NOMO-1 treated with DMSO at 0.1 percent for 48 hours (cell line): ENCODE measurements at regions not wholly inside any gene's neighbourhood (a gene's known extent, or its start where the extent isn't known, plus 50 kb on each side); places are given as distances from the start of the nearest gene placed in this dataset.
"Not testable (repeated sequence)": the region's sequence is repeated elsewhere in the genome, so short reads cannot be mapped to it uniquely, and the experiment has no call there.

Experiments
- DNase-seq: peaks from one replicate; lab custom pipeline; 2025; ENCODE audit not compliant: unreplicated experiment; lab: John Stamatoyannopoulos, UW

DNA sequence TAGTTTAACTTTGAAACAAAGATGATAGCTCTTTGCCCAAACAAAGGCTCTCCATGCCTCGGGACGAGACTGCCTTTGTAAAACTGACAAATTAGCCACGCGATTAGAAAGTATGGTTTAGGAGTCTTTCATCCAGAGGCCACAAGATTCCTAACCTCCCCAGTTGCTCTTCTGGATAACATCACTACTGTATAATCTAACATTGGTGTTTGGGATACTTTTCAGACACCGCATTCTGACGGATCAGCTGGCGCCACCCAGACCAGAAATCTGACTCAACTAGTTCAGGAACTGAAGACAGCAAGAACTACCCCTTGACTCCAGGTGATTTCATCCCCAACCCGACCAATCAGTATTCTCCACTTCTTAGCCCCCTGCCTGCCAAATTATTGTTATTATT lies 98.1 kb upstream of the TEX13D start:
- DNase-seq, result no peak

DNA sequence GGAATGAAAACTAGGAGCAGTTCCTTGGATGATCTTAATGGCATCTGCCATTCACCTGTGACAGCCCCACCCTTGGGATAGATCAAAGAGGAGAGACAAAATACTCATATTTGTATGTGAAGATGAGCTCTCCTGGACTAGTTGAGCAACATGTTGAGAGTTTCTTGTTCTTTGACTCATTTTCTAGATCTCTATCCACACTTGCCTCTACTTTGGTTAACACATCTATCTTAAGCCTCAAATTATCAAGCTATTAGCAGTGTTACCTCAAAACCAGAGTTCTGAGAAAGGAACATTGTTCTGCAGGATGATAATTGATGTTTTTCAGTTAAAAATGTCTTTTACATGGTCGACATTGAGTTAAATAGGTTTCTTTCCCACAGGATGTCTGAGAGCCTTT lies 94.2 kb upstream of the TEX13D start:
- no peak for DNase-seq

DNA sequence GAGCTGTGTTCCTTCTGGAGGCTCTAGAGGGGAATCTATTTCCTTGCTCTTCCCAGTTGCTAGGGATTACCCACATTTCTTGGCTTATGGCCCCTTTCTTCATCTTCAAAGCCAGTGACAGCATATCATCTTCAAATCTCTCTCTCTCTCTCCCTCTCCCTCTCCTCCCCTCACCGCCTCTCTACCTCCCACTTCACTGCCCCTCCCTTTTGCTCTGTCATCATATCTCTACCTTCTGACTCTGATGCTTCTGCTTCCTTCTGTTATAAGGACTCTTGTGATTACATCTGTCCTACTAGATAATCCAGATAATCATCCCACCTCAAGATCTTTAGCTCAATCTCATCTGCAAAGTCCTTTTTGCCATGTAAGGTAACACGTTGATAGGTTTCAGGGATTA lies 93.1 kb upstream of the TEX13D start:
- no peak for DNase-seq

DNA sequence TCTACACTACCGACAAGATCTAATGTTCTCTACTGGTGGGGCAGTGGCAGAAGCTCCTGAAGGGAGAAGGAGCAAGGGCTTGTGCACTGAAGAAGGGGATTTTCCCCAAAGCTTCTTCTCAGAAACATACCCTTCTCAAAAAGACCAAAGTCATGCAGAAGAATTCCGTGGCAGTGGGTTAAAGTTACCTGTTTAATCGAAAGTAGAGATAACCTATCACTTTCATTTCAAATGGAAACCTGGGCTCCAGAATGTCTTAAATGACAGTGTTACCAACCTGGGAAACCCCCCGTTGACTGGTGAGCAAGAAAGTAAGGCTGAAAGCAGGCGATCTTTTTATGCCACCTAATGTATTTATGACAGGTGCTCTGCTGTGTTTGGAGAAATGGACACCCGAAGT lies 92.5 kb upstream of the TEX13D start:
- no peak for DNase-seq

DNA sequence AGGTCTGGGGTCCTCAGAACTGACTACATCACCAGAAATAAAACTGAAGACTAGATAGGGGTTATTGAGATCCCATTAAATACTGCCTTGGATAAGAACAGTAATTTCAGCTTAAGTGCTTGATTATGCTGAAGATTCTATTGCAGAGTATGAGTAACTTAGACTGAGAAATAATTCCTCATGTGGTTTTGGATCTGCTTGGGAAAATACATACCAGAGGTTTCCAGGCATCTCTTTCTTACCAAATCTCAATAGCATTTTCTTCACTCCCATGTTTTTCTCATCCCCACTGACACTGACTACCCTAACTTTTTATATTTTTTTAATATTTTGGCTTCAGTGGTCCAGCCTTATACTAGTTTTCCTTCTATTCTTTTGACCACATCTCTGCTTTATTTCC lies 92.0 kb upstream of the TEX13D start:
- no peak for DNase-seq

DNA sequence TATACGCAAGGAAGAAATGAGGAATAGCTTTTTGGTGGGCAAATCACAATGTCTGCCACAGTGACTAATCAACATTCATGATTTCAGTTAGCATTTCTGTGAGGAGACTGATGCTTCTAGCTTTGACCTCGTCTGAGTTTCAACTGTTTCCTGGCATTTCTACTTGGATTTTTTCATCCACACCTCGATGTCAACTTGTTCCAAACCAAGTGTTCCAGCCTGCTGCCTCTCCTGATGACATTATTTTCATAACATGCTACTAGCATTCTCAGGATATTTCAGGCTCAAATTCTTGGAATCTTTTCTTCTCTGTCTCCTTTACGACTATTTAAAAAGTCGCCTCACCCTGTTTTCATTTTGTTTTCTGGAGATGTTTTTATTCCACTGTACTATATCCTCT lies 90.3 kb upstream of the TEX13D start:
- no peak for DNase-seq

DNA sequence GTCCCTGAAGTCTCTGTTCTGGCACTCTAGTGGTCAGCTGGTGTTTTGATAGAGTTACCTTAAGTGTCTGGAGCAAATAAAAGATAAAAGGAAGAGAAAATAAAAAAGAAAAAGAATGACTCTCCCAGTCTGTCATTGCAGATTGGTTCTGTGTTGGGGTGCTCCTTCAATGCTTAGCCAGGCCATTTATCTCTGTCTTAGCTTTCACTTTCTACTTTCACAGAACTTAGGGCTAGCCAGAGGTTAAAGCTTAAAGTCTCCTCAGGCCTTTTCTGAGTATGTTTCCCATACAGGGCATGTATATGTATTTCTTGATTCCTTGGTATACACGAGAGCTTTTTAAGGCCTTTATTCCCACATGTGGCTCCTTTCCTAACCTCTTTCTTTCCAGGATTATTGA lies 83.1 kb upstream of the TEX13D start:
- no peak for DNase-seq

DNA sequence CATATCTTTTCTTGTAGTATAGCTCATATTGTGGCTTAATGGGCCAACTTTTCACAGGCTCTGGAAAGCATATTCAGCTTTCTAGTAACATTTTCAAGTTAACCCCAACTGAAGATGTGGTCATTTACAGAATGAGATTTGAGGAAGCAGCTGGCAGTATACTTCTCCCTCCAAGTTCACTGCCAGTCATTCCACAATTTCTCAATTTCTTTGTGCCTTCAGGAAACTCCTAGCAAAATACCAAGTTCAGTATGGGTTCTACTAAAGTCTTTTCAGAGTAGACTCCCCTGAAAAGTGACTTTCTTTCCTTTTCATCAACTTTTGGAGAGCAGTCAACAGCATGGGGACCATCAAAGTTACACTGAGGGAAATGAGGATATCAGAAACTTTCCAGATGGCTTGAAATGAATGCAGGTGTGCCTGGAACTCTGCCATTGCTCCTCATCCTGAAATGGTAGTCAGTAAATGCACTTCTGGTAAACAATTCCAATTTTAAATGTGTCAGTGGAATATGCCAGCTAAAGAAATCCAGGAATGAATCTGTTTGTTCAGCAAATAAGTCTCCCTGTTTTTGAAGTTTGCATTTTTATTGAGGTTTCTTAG lies 81.5 kb upstream of the TEX13D start:
- no peak for DNase-seq

DNA sequence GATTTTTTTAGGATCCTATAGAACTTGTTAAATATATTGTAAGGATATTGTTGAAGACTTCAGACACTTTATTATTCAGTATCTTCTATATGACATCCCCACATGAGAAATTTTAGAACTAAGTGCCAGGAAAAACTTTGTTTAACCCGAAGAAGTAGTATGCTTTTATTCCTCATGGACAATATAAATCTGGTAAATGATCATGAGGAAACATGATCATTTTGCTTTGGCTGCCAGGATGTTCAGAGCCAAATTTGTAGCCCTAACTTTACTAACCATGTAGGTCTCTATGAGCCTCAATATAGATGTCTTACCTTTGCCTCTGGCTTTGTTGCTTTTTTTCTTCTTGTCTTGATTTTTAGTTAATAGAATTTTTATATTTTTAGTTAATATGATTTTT lies 77.8 kb upstream of the TEX13D start:
- DNase-seq, result no peak

DNA sequence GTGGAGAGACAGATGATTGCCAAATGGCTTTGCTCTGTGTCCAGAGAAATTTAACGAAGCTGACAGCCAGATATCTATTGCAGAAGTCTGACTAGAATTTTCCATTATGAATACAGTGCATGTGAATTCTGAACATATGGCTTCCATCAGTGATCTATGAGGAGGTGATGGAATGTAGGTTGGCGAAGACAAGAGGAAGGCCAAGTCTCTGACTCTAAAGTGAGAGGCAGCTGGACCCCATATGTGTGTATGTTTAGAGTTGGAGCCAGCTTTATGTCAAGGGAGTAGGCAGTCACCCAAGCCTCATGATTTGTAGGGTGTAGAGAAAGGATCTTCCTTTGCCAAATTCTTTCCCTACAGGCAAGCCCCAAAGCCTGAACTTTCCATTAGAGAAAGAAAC lies 76.2 kb upstream of the TEX13D start:
- no peak for DNase-seq

DNA sequence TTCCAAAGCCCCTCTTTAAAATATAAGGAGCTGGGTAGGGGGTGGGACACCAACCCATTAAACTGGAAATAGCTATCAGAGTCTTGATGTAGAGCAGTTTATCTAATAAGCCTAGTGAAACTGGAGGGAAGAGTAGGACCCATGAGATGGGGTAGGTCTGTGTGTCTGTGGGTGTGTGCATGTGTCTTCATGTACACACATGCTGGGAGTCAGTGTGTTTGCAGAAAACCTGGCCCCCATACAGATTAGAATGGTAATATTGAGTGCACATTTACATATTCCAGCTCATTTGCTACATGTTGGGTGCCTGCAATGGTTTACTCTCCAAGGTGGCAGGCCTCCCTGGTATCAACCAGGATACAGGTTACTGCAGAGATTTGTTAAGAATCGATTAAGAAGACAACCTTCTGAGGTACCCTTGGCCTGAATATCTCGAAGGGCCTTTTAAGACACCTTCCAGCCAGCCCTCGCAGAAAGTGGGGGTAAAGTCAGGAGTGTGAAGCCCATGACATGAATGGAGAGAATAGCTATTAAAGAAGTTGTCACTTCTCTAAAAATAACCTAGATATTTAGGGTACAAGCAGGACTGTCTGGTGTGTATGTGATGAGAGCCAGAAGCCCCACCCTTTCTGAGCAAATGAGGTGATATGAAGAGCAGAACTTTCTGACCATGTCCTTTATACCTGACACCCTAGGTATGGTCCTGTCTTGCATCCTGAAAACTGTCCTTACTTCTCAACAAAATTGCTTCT lies 75.7 kb upstream of the TEX13D start:
- no peak for DNase-seq

DNA sequence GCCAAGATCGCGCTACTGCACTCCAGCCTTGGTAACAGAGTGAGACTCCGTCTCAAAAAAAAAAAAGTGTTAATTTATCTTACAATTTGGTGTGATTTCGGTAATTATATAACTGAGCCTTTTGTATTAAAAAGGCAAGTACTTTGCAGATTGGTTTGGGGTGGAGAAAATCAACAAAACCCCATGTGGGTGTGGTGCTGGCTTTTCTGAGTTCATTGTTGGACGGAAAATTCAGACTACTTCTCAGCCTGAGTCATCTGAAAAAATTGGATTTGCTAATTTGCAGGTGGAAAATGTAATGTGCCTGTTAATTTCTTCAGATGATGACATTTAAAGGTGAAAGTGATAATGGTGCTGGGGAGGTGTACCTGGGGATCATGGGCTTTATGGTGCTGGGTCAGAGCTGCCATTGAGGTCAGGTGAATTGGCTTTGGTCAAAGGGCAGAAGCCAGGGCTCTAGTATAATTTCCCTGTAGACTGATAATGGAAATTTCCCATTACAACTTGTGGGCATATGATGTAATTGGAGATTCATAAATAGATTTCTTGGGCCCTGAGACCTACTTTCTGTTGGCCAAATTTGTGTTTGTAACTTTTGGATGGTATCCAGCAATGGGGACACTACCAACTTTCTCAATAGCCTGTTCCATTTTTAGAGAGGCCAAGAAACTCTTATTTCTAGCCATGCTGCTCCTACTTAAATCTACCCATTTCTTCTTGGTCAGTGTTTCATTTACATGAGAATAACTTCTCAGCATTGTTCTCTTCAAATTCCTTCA lies 74.3 kb upstream of the TEX13D start:
- no peak for DNase-seq

DNA sequence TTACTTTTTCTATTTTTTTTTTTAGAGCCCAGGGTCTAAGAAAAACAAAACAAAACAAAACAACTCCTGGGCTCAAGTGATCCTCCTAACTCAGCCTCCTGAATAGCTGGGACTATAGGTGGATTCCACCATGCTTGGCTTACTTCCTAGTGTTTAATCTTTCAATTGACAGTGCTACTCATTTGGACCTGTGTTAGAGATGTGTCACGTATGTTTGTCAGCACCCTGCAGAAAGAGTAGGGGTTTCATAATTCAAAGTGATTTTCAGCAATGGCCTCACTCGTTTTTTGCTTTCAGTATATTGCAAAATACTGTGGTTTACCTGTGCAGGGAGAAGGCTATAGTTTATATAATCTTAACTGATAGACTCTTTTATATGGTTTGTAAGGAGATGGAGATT lies 71.6 kb upstream of the TEX13D start:
- DNase-seq, result no peak

DNA sequence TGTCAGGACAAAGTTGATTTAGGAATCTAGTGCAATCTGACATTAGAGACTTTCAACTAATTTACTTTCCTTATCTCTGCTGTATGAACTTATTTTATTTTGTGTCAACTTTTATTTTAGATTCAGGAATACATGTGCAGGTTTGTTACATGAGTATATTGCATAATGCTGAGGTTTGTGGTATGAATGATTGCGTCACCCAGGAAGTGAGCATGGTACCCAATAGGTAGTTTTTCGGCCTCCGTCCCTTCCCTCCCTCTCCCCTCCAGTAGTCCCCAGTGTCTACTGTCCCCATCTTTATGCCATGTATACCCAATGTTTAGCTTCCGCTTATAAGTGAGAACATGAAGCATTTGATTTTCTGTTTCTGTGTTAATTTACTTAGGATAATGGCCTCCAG lies 68.7 kb upstream of the TEX13D start:
- peak; percentile 35 for DNase-seq

DNA sequence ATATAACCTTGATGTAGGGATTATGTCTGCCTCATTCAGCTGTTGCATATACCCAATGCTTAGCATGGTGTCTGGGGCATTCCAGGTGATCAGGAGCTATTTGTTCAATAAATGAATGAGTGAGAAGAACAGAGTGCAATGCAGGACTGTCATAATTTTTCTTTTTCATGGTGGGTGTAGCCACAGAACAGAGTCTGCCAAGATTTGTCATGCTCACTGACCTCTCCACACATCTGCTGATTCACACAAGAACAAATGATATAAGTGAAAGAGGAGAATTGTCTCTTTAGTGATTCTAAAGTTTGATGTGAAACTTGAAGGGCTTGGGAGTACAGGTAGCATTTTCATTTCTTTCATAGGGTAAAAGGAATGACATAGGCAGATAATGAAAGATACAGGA lies 64.4 kb upstream of the TEX13D start:
- no peak for DNase-seq

DNA sequence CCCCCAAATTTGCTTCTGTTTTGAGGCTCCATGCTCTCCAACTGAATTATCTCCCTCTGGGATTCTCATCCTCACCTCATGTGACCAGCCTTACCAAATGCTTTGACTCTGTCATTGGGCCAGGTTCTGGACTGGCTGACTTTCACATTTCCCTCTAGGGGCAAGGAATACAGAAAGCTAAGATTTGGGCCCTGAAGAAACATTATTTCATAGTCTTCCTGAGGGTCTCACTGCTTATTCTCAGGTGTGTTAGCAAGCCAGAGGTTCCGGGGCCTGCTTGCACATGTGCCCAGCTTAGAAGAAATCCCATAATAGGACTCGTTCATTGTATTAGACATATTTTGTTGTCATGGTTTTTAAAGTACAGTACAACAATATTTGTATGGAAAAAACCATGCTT lies 62.6 kb upstream of the TEX13D start:
- no peak for DNase-seq

DNA sequence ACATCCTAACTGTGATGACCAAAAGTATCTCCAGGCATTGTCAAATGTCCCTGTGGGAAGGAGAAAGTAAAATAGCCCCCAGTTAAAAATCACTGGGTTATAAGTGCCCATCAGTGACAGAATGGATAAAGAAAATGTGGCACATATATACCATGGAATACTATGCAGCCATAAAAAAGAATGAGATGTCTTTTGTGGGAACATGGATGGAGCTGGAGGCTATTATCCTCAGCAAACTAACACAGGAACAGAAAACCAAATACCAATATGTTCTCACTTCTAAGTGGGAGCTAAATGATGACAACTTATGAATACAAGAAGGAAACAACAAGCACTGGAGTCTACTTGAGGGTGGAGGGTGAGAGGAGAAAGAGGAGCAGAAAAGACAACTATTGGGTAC lies 60.9 kb upstream of the TEX13D start:
- DNase-seq, result not testable (repeated sequence)

DNA sequence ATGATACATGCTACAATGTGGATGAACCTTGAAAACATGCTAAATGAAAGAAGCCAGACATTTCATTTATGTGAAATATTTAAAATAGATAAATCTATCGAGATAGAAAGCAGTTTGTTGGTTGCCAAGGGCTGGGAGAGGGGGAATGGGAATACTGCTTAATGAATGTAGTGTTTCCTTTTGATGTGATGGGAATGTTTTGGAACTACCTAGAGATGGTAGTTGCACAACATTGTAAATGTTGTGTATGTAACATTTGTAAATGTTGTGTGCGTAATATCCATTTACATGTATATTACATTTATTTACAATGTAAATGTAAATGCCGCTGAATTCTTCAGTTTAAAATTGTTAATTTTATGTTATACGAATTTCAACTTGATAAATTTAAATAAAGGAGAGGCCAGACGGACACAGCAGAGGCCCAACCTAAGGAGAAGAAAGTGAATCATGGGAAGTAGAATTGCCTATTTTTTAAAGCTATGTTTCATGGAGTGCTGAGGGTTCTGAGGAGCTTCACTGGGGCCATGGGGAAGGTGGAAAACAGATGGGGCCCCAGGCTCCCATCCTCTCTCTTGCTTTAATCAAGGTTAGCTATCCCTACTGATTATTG lies 60.0 kb upstream of the TEX13D start:
- no peak for DNase-seq

DNA sequence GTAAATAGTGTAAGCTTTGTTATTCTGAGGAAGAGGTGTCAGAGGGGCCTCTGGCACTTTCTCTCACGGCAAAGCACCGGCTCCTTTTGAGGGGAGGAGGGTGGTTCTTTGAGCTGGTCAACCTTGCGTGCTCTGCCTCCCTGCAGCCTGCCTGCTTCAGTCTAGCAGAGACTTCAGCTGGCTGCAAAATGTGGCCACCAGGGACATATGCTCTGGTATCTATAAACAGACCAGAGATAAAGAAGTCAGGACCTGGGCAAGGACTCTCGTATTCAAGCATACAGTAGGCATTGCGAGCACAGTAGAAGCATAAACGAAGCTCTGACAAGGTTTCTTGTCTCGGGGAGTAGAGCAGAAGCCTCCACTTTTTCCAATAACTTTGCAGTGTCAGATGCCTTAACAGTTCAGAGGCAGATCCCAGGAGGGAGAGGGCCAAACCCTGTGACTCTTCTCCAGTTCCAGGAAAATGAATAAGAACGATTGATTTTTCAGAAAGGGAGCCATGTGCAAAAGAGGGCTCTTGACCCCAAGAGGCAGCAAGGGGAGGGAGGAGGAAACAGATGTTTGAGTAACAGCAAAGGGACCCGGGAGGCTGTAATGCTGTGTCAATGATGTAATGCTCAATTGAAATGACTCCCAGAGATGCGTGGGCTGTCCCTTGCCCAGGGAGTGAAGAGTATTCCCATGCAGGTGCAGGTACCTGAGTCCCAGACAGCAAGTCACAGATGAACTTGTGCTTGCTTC lies 57.9 kb upstream of the TEX13D start:
- no peak for DNase-seq

DNA sequence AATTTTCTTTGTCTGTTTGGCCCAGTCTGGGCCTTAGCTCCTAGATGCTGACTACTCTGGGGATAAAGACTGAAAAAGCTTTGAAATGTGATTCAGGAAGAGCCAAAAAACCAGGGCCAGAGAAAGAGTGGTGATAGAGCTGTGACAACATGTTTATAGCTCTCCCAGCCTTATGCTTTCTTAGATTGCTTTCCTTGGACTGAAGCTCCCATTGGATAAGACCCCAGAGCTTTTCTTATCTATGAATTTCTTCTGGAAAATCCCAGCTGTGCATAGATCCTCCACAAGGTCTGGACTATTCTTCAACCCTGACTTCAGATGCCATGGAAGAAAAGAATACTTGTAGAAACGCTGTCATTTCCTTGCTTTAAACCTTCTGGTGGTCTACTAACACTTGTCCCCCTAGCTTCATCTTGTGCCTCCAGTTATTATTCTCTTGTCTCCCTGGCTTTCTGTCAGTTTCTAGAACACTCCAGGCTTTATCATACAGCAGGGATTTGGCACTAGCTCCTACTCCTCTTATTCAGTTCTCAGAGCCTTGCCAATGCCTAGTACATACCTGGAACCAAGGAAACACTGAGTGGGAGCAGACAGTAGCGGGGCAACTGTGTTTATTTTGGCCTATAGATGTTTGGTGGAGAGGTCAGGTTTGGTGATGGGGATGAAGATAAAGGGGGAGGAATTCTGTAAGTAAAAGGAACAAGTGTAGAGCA lies 57.1 kb upstream of the TEX13D start:
- no peak for DNase-seq
